ENCODE measurements at regions not wholly inside any gene's neighbourhood (a gene's known extent, or its start where the extent isn't known, plus 50 kb on each side); places are given as distances from the start of the nearest gene placed in this dataset.

DNA sequence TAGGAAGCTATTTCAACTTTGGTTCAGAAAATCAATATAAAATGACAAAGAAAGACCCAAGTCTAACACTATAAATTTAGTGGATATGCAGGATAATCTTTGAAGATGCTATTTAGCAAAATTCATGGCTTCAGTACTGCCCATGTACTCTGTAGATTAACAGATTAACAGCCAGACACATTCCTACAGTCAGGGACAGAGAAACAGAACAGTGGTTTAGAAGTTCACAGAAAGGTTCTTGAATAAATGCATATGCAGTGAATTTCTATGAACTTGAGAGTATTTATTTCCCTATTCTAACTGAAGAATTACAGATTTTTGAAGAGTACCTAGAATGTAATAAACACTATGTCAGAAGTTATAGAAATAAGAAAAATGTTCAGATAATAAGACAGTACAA lies 222.8 kb downstream of the KLF12 start:
- TF ChIP-seq, protein P1, sequence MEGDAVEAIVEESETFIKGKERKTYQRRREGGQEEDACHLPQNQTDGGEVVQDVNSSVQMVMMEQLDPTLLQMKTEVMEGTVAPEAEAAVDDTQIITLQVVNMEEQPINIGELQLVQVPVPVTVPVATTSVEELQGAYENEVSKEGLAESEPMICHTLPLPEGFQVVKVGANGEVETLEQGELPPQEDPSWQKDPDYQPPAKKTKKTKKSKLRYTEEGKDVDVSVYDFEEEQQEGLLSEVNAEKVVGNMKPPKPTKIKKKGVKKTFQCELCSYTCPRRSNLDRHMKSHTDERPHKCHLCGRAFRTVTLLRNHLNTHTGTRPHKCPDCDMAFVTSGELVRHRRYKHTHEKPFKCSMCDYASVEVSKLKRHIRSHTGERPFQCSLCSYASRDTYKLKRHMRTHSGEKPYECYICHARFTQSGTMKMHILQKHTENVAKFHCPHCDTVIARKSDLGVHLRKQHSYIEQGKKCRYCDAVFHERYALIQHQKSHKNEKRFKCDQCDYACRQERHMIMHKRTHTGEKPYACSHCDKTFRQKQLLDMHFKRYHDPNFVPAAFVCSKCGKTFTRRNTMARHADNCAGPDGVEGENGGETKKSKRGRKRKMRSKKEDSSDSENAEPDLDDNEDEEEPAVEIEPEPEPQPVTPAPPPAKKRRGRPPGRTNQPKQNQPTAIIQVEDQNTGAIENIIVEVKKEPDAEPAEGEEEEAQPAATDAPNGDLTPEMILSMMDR (IDR thresholded peaks at IDR 0.05; ENCODE audit: low read length), result no peak
- no peak for TF ChIP-seq EZH2 (IDR thresholded peaks at IDR 0.05; ENCODE audit: borderline replicate concordance, low read length)
